NCI-H1092 treated with DMSO at 0.1 percent for 48 hours (cell line): ENCODE measurements at regions not wholly inside any gene's neighbourhood (a gene's known extent, or its start where the extent isn't known, plus 50 kb on each side); places are given as distances from the start of the nearest gene placed in this dataset.
A peak's percentile ranks its signal among the peaks of the same experiment; 100 is the strongest.
"Not testable (repeated sequence)": the region's sequence is repeated elsewhere in the genome, so short reads cannot be mapped to it uniquely, and the experiment has no call there.

ENCODE experiments used
- DNase-seq: peaks from one replicate; lab custom pipeline; 2025; lab: John Stamatoyannopoulos, UW

GRCh38 chrX:89539150-89539549, 382.6 kb upstream of the TGIF2LX start:
- not testable (repeated sequence) for DNase-seq

- DNase-seq, result not testable (repeated sequence)
Observed at GRCh38 chrX:89557146-89557545, 364.6 kb upstream of the TGIF2LX start.

- not testable (repeated sequence) for DNase-seq
Observed at GRCh38 chrX:89562079-89562478, 359.6 kb upstream of the TGIF2LX start.

- not testable (repeated sequence) for DNase-seq
Observed at GRCh38 chrX:89563107-89563506, 358.6 kb upstream of the TGIF2LX start.

GRCh38 chrX:89567787-89568186, 353.9 kb upstream of the TGIF2LX start:
- not testable (repeated sequence) for DNase-seq

- not testable (repeated sequence) for DNase-seq
Observed at GRCh38 chrX:89581868-89582267, 339.8 kb upstream of the TGIF2LX start.

- DNase-seq, result not testable (repeated sequence)
Observed at GRCh38 chrX:89631858-89632257, 289.9 kb upstream of the TGIF2LX start.

- not testable (repeated sequence) for DNase-seq
Observed at GRCh38 chrX:89635887-89636286, 285.8 kb upstream of the TGIF2LX start.

- DNase-seq, result not testable (repeated sequence)
Observed at GRCh38 chrX:89658662-89659061, 263.0 kb upstream of the TGIF2LX start.

GRCh38 chrX:89706481-89706880, 215.2 kb upstream of the TGIF2LX start:
- DNase-seq, result not testable (repeated sequence)

- DNase-seq, result not testable (repeated sequence)
Observed at GRCh38 chrX:89707363-89707927, 214.3 kb upstream of the TGIF2LX start.

GRCh38 chrX:89734367-89734766, 187.3 kb upstream of the TGIF2LX start:
- not testable (repeated sequence) for DNase-seq

- not testable (repeated sequence) for DNase-seq
Observed at GRCh38 chrX:89756466-89756865, 165.2 kb upstream of the TGIF2LX start.

- DNase-seq, result peak; percentile 1
Observed at GRCh38 chrX:89757767-89758166, 163.9 kb upstream of the TGIF2LX start.

GRCh38 chrX:89759076-89759685, 162.5 kb upstream of the TGIF2LX start:
- DNase-seq, result not testable (repeated sequence)

- DNase-seq, result not testable (repeated sequence)
Observed at GRCh38 chrX:89771639-89772038, 150.1 kb upstream of the TGIF2LX start.

GRCh38 chrX:89811440-89811839, 110.3 kb upstream of the TGIF2LX start:
- DNase-seq, result not testable (repeated sequence)

GRCh38 chrX:89839723-89840122, 82.0 kb upstream of the TGIF2LX start:
- DNase-seq, result not testable (repeated sequence)

- peak; percentile 10 for DNase-seq
Observed at GRCh38 chrX:89871662-89872061, 50.0 kb upstream of the TGIF2LX start.
